Breast epithelium (tissue), 4 donors: ENCODE measurements at regions not wholly inside any gene's neighbourhood (a gene's known extent, or its start where the extent isn't known, plus 50 kb on each side); places are given as distances from the start of the nearest gene placed in this dataset.

ENCODE experiments used
- DNase-seq, 2 donors: peaks; one replicate each; pipeline ENCODE4 v3.0.0-alpha.2; 2019; ENCODE audit warnings: low spot score in 2 of 2
- H3K27ac ChIP-seq, 2 donors: fragments of 200-600 bp; sonication (generic) in 1 of 2; one replicate each; pipeline ENCODE4 v1.5.1; 2016 to 2019; ENCODE audit warnings: mild to moderate bottlenecking in 1 of 2
- H3K27me3 ChIP-seq, 2 donors: fragments of 200-600 bp; sonication (generic) in 1 of 2; one replicate each; pipeline versions ENCODE4 v1.5.1 to v1.6.0; 2017 to 2019; ENCODE audit warnings: control low read depth in 1 of 2, mild to moderate bottlenecking in 1 of 2
- H3K36me3 ChIP-seq: fragments of 200-600 bp; one replicate; pipeline ENCODE4 v1.5.1; 2019
- H3K4me1 ChIP-seq, 2 donors: fragments of 200-600 bp; sonication (generic); one replicate each; pipeline ENCODE4 v1.5.1; 2016 to 2019; ENCODE audit warnings: control low read depth in 1 of 2
- H3K4me3 ChIP-seq, 3 donors: fragments of 200-600 bp; sonication (generic); 1 replicate in 2 of 3; 2 replicates in 1 of 3; pipeline ENCODE4 v1.5.1; 2016 to 2019; ENCODE audit warnings: mild to moderate bottlenecking in 3 of 3, moderate library complexity in 2 of 3
- H3K9me3 ChIP-seq, 2 donors: fragments of 200-600 bp; sonication (generic) in 1 of 2; one replicate each; pipeline ENCODE4 v1.5.1; 2016 to 2019; ENCODE audit warnings: control low read depth in 1 of 2
- POLR2A ChIP-seq: fragments of 450-650 bp; IDR thresholded peaks from one replicate; pipeline ENCODE4 v1.6.1; 2016; ENCODE audit warnings: antibody characterized with exemption, mild to moderate bottlenecking, moderate library complexity
- POLR2AphosphoS5 ChIP-seq, 3 donors: sonication (generic); formaldehyde crosslinking; IDR thresholded peaks; one replicate each; pipeline ENCODE4 v1.6.1; 2017; ENCODE audit warnings: antibody characterized with exemption in 3 of 3
- intact Hi-C: fragments of 100-400 bp; cut with DNase I; formaldehyde crosslinking; loops from one replicate; pipeline ENCODE4 v1.15.1; 2023; ENCODE audit warnings: low total_unique reads
- TF ChIP-seq, protein P1 (sequence below), 3 donors: fragments of 450-650 bp; IDR thresholded peaks; one replicate each; pipeline ENCODE4 v1.5.1; 2016 to 2017; ENCODE audit warnings: antibody characterized with exemption in 3 of 3, mild to moderate bottlenecking in 3 of 3, moderate library complexity in 3 of 3

DNA sequence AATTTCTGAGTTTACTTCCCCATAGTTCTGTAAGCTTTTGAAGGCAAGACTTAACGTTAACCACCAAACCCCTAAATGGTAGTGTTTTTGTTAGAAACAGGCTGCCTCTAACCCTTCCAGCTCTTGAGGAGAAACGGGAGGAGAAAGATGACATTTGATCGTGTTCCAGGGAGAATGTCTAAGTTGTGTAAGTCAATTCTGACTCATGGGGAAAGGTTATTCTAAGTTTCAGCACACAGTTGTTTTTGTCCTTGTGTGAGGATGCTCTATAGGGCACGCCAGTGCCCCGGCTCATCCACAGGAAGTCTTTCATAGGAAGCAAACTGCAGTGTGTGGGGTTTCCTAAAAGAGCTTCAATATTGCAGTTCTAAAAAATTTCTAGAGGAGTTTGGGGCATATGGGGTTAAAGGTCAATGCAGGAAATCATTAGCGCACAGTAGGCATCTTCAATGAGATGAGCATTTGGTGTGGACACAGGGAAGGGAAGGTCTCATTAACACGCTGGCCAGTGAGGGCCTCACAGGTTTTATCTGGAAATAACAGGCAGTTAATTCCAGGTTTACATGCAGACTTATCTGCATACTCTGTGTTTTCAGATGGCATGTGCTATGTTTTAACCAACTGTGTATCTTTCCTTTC lies 638.2 kb upstream of the IGFBP3 start:
- H3K4me1 ChIP-seq, result no peaks in the 10 kb centered on the region
- H3K27ac ChIP-seq, result no peak overlapping the region
- intact Hi-C loops, result no loop called here

DNA sequence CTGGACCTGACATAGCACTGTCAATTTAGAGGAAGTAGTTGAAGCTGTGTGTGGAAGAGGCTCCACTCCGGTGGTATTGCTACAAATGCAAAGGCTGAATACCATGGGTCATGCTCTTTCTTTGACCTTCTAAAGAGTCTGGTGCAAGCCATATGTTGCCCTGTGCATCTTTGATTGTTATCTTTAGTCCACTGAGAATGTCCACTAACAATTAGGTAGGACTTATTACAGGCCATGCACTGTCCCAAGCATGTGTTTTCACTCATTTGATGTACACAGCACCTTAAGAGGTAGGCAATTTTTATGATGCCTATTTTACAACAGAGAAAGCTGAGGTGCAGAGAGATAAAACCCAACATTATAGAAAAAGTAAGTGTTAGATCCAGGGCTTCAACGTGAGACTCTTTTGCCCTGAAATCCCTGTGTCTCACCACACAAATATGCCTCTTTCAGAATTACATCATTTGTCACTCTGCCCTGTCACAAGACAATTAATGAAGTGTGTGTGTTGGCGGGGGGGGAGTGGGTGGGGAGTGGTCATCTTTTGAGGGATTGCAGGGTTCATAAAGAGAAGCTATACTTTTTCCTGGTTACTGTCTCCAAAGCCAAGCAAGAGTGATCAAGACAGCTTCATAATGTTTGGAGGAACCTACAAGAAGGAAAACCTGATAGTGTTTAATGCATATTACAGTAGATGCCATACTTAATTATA lies 637.6 kb upstream of the IGFBP3 start:
- no peaks in the 10 kb centered on the region for H3K27me3 ChIP-seq
- no peaks in the 10 kb centered on the region for H3K9me3 ChIP-seq
- no peak for DNase-seq
- TF ChIP-seq POLR2A (no peak), POLR2AphosphoS5 (IDR thresholded peaks at IDR 0.05) (no peak)
- TF ChIP-seq, protein P1, sequence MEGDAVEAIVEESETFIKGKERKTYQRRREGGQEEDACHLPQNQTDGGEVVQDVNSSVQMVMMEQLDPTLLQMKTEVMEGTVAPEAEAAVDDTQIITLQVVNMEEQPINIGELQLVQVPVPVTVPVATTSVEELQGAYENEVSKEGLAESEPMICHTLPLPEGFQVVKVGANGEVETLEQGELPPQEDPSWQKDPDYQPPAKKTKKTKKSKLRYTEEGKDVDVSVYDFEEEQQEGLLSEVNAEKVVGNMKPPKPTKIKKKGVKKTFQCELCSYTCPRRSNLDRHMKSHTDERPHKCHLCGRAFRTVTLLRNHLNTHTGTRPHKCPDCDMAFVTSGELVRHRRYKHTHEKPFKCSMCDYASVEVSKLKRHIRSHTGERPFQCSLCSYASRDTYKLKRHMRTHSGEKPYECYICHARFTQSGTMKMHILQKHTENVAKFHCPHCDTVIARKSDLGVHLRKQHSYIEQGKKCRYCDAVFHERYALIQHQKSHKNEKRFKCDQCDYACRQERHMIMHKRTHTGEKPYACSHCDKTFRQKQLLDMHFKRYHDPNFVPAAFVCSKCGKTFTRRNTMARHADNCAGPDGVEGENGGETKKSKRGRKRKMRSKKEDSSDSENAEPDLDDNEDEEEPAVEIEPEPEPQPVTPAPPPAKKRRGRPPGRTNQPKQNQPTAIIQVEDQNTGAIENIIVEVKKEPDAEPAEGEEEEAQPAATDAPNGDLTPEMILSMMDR (IDR thresholded peaks at IDR 0.05), result no peak
- no peak overlapping the region for H3K27ac ChIP-seq
- intact Hi-C loops, result no loop called here
- no peaks in the 10 kb centered on the region for H3K4me1 ChIP-seq
- no peak overlapping the region for H3K4me3 ChIP-seq
- no peaks in the 10 kb centered on the region for H3K36me3 ChIP-seq

More for the DNA sequence above, 638.2 kb upstream of the IGFBP3 start:
- no peaks in the 10 kb centered on the region for H3K27me3 ChIP-seq
- no peak overlapping the region for H3K4me3 ChIP-seq
- TF ChIP-seq, protein P1 (IDR thresholded peaks at IDR 0.05), result no peak
- TF ChIP-seq POLR2A (no peak), POLR2AphosphoS5 (IDR thresholded peaks at IDR 0.05) (no peak)
- no peaks in the 10 kb centered on the region for H3K9me3 ChIP-seq
- no peak for DNase-seq
- H3K36me3 ChIP-seq, result no peaks in the 10 kb centered on the region

DNA sequence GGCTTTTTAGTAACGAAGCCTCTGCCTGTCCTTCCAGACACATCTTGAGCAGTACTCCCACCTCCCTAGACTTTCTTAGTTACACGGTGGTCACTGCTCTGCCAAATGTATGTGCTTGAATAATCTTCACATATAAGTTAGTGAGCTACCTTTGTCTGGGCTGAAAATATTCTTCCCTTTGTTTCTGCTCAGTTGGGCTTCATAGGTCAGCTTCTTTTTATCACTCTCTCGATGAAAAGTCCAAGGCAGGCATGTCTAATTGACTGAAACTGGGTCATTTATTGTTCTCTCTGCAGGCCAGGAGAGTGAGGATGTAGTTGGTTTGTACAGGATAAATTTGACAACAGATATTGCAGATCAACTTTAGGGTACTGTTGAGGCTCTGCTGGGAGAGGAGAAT lies 636.7 kb upstream of the IGFBP3 start:
- TF ChIP-seq POLR2A (no peak), POLR2AphosphoS5 (IDR thresholded peaks at IDR 0.05) (no peak)
- TF ChIP-seq, protein P1 (IDR thresholded peaks at IDR 0.05), result no peak
- DNase-seq, result no peak
- H3K27ac ChIP-seq, result no peak overlapping the region
- H3K36me3 ChIP-seq, result no peaks in the 10 kb centered on the region
- H3K9me3 ChIP-seq, result no peaks in the 10 kb centered on the region
- intact Hi-C loops, result no loop called here
- H3K4me3 ChIP-seq, result no peak overlapping the region
- H3K4me1 ChIP-seq, result no peaks in the 10 kb centered on the region
- H3K27me3 ChIP-seq, result no peaks in the 10 kb centered on the region

DNA sequence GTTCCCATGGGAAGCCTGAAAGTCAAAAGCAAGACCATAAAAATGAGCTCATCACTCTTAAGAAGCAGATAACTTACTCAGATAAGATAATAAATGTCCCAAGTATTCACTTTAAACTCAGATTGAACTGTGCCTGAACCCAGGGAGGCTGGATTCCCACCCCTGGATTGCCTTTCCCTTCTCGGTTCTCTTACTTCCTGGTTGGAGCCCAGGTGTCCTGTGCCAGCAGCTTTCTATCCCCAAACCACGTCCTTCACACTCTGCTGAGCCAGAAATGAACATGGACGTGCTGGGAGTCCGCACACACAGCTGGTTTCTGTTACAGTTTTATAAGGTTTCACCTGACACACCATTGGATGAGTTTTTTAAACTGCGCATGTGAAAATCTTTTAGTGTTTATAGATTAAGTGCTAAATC lies 636.2 kb upstream of the IGFBP3 start:
- TF ChIP-seq POLR2AphosphoS5 (IDR thresholded peaks at IDR 0.05) (no peak), POLR2A (no peak)
- TF ChIP-seq, protein P1 (IDR thresholded peaks at IDR 0.05), result no peak
- no peak overlapping the region for H3K27ac ChIP-seq

DNA sequence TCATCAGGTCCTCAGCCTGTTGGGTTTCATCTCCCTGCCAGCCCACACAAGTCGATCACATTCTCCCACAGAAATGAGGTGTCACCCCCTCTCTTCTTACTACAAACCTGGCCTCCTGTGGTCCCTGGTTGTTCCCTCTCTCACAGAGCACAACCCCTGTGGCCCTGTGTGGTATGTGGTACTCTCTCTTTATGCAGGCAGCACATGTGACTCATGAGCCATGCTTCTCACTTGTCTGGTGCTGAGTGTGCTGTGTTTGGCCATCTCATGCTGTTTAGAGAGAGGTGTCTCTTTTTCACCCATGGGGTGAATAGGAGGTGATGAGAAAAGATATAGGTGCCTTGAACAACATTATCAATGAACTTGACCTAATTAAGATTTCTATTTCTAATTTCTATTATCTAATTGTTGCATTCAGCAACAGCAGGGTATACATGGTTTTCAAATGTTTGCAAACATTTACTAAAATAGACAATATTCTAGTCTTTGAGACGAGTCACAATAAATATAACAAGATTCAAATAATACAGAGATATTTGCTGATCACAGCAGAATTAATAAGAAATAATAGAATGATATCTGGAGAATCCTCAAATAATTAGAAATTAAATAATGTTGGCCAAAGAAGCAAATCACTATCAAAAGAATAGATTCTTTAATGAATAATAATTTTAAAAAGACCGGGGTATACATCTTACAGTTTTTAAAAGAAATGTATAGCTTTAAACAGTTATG lies 633.8 kb upstream of the IGFBP3 start:
- no peak for DNase-seq
- H3K36me3 ChIP-seq, result no peaks in the 10 kb centered on the region
- H3K4me1 ChIP-seq, result no peaks in the 10 kb centered on the region
- TF ChIP-seq, protein P1 (IDR thresholded peaks at IDR 0.05), result no peak
- no peak for TF ChIP-seq POLR2AphosphoS5 (IDR thresholded peaks at IDR 0.05)
- no peak for TF ChIP-seq POLR2A
- H3K9me3 ChIP-seq, result no peaks in the 10 kb centered on the region
- intact Hi-C loops, result no loop called here
- no peak overlapping the region for H3K4me3 ChIP-seq
- H3K27ac ChIP-seq, result no peak overlapping the region
- H3K27me3 ChIP-seq, result no peaks in the 10 kb centered on the region

More for the DNA sequence above, 636.2 kb upstream of the IGFBP3 start:
- Histone ChIP-seq H3K36me3 (no peaks in the 10 kb centered on the region), H3K4me3 (no peak overlapping the region), H3K4me1 (no peaks in the 10 kb centered on the region), H3K27me3 (no peaks in the 10 kb centered on the region), H3K9me3 (no peaks in the 10 kb centered on the region)
- intact Hi-C loops, result no loop called here
- DNase-seq, result no peak
